GM20431 (cell line): ENCODE measurements at regions not wholly inside any gene's neighbourhood (a gene's known extent, or its start where the extent isn't known, plus 50 kb on each side); places are given as distances from the start of the nearest gene placed in this dataset.

Experiments
- in situ Hi-C: fragments of 300-500 bp; cut with MseI, MboI; formaldehyde crosslinking; loops from one replicate; pipeline ENCODE4 v1.15.0; 2020; ENCODE audit warnings: low sequenced_read_pairs; ENCODE audit not compliant: unreplicated experiment

DNA sequence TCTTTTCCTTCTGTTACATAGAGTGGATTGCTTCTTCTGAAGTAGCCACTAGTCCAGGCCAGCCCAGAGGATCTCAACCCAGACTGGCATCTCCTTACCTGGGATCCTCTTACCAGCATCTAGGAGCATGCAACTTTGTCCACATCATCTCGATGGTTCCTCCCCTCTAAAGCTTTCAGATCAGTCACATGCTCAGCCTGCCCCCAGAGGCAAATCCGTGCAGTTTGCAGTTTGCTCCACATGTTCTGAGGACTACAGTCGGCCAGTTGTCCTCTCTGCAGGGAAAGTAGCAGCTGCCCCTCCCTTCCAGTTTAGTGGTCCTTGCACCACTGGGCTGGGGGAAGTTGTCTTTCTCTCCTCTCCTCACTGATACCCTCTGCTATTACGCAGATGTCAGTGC lies 259.8 kb upstream of the APCDD1 start:
- in situ Hi-C loops: loop anchor here (25.0 kb wide), 1 partner anchor 293 kb away; no protein-coding TSS in a partner anchor

DNA sequence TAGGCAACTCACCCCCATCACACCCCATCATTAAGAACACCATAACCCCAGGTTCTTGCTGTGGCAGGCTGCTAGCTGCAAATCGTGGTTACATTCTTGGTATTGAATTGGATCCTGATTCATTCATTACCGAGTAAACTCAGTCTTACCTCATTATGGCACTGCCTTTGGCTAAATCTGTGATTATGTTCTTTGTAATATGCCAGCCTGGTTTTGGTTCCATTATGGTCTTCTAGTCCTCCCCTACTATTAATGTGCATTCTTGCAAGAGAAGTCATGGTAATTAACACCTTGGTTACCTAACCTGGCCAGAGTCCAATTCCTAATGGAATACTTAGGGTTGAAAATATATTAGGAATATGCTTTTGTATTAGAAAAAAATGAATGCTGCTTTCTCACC lies 258.9 kb upstream of the APCDD1 start:
- in situ Hi-C loops: loop anchor here (25.0 kb wide), 1 partner anchor 292 kb away; no protein-coding TSS in a partner anchor

- in situ Hi-C loops: loop anchor here (25.0 kb wide), 1 partner anchor 290 kb away; no protein-coding TSS in a partner anchor
Observed at GRCh38 chr18:10197097-10197496, 257.3 kb upstream of the APCDD1 start.

GRCh38 chr18:10201226-10201625 lies 253.2 kb upstream of the APCDD1 start:
- in situ Hi-C loops: no loop called here

DNA sequence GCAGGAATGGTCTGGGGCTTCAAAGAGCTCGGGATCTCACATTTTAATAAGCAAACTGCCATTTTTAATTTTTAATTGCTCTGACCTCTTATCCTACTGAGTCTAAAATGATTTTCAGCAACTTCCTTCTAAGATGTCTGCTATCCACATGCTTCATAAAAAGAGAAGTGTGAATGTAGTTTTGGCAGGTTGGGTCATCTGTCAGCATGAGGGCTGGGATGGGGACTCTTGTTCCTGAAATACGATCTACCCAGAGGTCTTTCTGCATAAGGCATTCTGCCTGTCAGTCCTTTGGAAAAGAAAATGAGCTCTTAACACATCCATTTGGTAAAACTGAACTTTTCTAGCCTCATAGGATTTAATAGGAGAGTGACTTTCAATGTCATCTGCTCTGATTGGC lies 252.8 kb upstream of the APCDD1 start:
- in situ Hi-C loops: no loop called here

DNA sequence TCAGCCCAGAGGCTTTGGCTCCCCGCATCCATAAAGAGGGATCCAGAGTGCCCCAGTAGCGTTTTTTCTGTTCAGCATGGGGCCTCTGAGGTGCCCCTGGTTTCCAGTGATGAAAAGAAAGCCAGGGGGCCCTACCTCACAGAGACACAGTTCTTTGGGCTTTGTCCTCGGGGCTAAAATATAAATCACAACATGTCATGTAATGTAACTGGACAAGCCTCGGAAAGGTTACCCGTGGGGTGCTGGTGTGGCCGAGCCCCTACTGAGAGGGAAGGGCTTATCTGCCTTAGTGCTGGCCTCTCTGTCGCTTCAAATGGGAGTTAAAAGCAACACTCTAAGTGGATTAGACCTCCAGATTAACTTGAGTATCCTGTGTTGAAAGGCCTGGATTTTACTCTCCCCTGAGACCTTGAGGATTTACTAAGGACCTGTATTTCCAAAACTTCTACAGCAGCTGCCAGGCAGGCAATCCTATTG lies 251.6 kb upstream of the APCDD1 start:
- in situ Hi-C loops: no loop called here

DNA sequence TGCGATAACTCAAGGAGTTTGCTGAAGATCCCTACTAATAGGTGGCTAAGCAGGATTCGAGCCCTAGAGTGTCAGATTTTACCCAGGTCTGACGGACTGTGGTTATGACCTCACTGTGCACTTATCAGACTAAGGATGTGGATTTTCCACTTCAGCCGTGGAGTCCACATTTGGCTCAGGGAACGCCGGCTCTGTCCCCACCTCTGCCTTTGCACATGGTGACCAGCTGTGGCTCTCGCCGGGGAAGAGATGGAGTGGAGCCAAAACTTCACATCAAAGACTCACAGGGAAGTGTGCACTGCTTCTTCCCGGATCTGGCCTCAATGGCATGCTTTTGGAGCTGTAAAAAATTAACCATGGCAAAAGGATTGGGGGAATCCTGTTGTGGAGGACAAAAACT lies 249.3 kb upstream of the APCDD1 start:
- in situ Hi-C loops: no loop called here

DNA sequence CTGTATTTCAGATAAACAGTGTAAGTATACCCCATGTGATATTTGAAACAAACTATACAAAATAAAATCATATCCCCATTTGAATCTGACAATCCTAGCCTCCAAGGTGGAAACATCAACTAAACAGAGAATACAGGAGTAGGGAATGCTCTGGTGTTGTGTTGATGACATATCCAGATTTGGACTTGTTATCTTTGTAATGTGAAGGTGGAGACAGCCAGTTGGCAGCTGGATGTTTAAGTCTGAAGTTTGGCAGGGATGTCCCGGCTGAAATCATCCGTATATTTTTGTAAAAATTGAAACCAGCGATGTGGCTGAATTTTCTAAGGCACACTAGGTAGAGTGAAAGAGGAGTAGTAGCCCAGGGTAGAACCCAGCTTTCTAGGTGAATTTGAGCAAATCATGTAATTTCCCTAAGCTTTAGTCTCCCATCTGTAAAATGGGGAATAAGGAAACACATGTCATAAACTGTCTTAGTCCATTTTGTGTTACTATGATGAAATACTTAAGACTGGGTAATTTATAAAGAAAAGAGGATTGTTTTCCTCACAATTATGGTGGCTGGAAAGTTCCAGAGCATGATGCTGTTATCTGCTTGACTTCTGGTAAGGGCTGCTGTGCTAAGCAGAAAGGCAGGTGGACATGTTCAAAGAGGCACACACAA lies 246.6 kb upstream of the APCDD1 start:
- in situ Hi-C loops: no loop called here

DNA sequence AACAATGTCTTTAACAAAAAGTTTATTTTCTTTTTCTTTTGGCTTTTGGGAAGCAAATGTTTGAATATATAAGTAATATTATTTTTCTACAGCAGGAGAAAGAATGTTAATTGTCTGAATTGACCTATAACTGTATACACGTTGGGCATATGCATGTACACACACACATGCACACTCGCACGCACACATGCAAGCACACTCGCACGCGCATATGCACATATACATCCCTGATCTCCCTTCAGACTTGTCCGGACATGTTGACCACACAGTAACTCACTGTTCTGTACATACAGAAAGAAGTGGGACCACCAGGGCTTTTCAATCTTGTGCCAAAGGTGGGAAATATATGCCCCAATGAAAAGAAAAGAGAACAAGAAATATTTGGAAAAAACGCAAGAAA lies 245.1 kb upstream of the APCDD1 start:
- in situ Hi-C loops: no loop called here

DNA sequence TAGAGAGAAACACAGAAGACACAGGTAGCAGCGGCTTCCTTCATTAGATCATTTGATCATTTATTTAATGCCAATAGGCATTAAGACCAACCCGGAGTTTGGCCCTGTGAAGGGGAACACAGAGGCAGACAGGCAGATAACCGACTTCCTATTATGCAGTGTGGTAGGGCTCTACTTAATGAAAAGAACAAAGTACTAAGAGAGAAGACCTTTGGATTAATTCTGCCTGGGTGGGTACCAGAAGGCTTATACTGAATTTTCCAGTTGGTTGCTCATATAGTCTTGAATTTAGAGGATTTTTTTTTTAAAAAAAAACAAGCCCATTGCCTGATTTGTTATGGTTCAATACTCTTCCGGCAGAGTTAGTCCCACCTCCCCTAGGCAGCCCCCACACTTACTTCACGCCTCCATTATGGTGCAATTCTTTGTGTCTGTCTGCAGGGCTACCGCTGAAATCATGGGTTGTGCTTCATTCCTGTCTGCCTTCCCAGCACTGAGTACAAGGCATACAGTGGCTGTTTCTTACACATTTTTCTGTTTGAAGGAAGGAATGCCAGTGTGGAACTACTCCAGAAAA lies 244.3 kb upstream of the APCDD1 start:
- in situ Hi-C loops: no loop called here

- in situ Hi-C loops: no loop called here
Observed at GRCh38 chr18:10213526-10213925, 240.9 kb upstream of the APCDD1 start.

GRCh38 chr18:10215446-10215845 lies 239.0 kb upstream of the APCDD1 start:
- in situ Hi-C loops: no loop called here

DNA sequence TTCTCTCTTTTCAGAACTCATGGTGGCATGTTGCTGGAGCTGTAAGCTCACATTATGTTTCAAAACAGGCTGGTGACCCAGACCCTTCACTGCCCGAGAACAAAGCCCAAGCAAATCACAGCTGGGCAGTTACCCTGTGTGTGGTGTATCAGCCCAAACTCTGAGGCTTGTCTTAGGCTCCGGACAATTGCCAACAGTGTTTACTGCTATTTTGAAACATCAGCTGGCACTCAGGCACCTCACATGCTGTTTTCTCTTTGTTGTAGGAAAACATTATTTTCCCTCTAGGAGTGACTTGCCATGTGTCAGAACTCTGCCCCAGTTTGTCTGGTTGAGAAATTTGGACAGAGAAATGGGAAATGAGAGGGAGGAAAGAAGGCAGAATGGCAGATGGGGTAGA lies 237.6 kb upstream of the APCDD1 start:
- in situ Hi-C loops: no loop called here

DNA sequence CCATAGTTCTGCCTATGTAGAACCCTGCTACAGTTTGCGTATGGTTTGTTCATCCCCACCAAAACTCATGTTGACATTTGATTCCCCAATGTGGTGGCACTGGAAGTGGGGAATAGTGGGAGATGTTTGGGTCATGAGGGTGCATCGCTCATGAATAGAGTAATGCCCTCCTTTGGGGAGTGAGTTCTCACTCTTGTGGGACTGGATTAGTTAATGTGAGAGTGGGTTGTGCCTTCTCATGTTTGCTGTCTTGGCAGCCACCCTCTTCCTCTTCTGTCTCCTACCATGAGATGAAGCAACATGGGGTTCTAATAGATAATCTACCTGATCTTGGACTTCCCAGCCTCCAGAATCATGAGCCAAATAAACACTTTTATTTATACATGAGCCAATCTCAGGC lies 237.2 kb upstream of the APCDD1 start:
- in situ Hi-C loops: no loop called here

GRCh38 chr18:10225300-10225699 lies 229.1 kb upstream of the APCDD1 start:
- in situ Hi-C loops: no loop called here

DNA sequence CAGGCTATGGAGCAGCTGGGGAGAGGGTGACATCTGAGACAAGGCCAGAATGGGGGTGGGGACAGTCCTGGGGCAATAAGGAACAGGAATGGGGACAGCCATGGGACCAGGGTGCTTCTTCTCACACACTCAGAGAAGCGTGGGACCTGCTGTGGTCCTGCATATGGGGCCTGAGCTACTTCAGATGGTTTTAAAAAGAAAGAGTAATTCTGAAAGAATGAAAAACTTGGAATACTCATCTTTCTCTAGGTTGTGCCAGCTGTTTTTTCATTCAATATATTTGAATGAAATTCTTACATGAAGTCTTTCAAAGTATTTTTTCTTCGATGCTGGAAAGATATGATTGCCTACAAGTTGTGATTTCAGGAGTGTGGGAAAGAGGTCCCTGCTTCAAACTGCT lies 227.5 kb upstream of the APCDD1 start:
- in situ Hi-C loops: no loop called here

DNA sequence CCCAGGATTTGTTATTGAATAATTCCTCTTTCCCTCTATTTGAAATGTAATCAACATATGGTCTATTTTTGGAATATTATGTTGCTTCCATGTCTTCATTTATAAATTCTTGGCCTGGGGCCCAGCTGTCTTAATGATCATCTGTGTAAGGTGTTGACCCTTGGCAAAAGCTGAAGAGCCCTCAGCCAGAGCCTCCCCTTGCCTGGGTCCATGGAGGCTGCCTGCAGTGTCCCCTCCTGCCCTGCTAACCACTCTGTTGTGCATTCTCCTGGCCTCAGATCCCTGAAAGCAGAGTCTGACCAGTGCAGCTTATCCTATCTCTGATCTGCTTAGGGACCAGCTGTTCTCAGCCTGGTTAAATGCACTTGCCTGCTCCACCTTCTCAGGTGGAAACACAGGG lies 226.1 kb upstream of the APCDD1 start:
- in situ Hi-C loops: no loop called here

GRCh38 chr18:10229458-10229857 lies 225.0 kb upstream of the APCDD1 start:
- in situ Hi-C loops: no loop called here

- in situ Hi-C loops: no loop called here
Observed at GRCh38 chr18:10230072-10230471, 224.4 kb upstream of the APCDD1 start.

- in situ Hi-C loops: no loop called here
Observed at GRCh38 chr18:10231220-10231619, 223.2 kb upstream of the APCDD1 start.

DNA sequence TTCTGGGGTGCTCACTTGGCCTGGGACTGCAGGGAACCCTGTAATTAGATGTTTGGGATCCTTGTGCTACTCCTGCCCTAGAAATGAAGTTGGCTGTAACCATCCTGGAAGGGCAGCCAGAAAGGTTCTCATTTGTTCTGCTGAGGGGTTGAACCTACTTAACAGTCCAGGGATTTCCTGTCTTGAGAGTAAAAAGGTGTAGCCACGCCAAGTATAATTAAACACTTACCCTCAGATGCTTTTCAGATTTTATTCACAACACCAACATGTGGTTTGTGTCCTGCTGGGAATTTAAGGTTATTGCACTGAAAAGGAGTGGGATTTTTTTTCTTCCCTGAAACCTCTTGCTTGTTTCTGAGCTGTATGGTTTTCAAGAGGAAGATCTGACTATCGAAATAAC lies 222.4 kb upstream of the APCDD1 start:
- in situ Hi-C loops: no loop called here
